Stimulated activated CD8-positive, alpha-beta memory T cell treated with anti-CD3 and anti-CD28 coated beads, Interleukin-15, amount 100 ng/mL, for 4 hours (primary cell): ENCODE measurements at regions not wholly inside any gene's neighbourhood (a gene's known extent, or its start where the extent isn't known, plus 50 kb on each side); places are given as distances from the start of the nearest gene placed in this dataset.
"Not testable (repeated sequence)": the region's sequence is repeated elsewhere in the genome, so short reads cannot be mapped to it uniquely, and the experiment has no call there.

Experiments used
- DNase-seq, 2 donors: peaks; one replicate each; pipeline ENCODE4 v3.0.0-alpha.2; 2020; ENCODE audit warnings: low read depth in 2 of 2

- DNase-seq: not testable (repeated sequence)
These were observed 116.0 kb downstream of the PMAIP1 start for GRCh38 chr18:60015826-60016225.

- DNase-seq: not testable (repeated sequence)
These were observed 113.4 kb downstream of the PMAIP1 start for GRCh38 chr18:60013148-60013547.

GRCh38 chr18:60010984-60011383 lies 111.2 kb downstream of the PMAIP1 start:
- DNase-seq: no peak

GRCh38 chr18:60010513-60010912 lies 110.7 kb downstream of the PMAIP1 start:
- no peak for DNase-seq

GRCh38 chr18:60007661-60008060 lies 107.9 kb downstream of the PMAIP1 start:
- DNase-seq: no peak

GRCh38 chr18:60003610-60004185 lies 103.9 kb downstream of the PMAIP1 start:
- DNase-seq: no peak

- no peak for DNase-seq
These were observed 96.7 kb downstream of the PMAIP1 start for GRCh38 chr18:59996370-59996966.

GRCh38 chr18:59994357-59994756 lies 94.6 kb downstream of the PMAIP1 start:
- no peak for DNase-seq

- DNase-seq: no peak
These were observed 93.8 kb downstream of the PMAIP1 start for GRCh38 chr18:59993560-59993959.

GRCh38 chr18:59990121-59990823 lies 90.5 kb downstream of the PMAIP1 start:
- DNase-seq: no peak

- peak in 1 of 2 donors; percentile 8 for DNase-seq
These were observed 88.4 kb downstream of the PMAIP1 start for GRCh38 chr18:59988098-59988706.

GRCh38 chr18:59987102-59987501 lies 87.3 kb downstream of the PMAIP1 start:
- no peak for DNase-seq

GRCh38 chr18:59986139-59986538 lies 86.3 kb downstream of the PMAIP1 start:
- DNase-seq: no peak

- no peak for DNase-seq
These were observed 85.5 kb downstream of the PMAIP1 start for GRCh38 chr18:59985289-59985688.

- DNase-seq: no peak
These were observed 83.7 kb downstream of the PMAIP1 start for GRCh38 chr18:59983506-59983905.

- no peak for DNase-seq
These were observed 80.4 kb downstream of the PMAIP1 start for GRCh38 chr18:59980188-59980637.

- DNase-seq: no peak
These were observed 72.2 kb downstream of the PMAIP1 start for GRCh38 chr18:59971871-59972428.

GRCh38 chr18:59971144-59971543 lies 71.3 kb downstream of the PMAIP1 start:
- DNase-seq: not testable (repeated sequence)

GRCh38 chr18:59969477-59970028 lies 69.8 kb downstream of the PMAIP1 start:
- DNase-seq: not testable (repeated sequence)

GRCh38 chr18:59968583-59968982 lies 68.8 kb downstream of the PMAIP1 start:
- DNase-seq: no peak

GRCh38 chr18:59967878-59968277 lies 68.1 kb downstream of the PMAIP1 start:
- no peak for DNase-seq

- no peak for DNase-seq
These were observed 67.1 kb downstream of the PMAIP1 start for GRCh38 chr18:59966913-59967312.
